BLaER1 treated with 17β-estradiol and CSF1 and Interleukin-3, amounts not matched to agents 10 nM and 100 nM (cell line): ENCODE measurements at regions not wholly inside any gene's neighbourhood (a gene's known extent, or its start where the extent isn't known, plus 50 kb on each side); places are given as distances from the start of the nearest gene placed in this dataset.
A peak's percentile ranks its signal among the peaks of the same experiment; 100 is the strongest.

Experiments
- H3K27ac ChIP-seq, 11 experiments: shearing (Covaris generic); formaldehyde crosslinking; 2 replicates each; pipeline ENCODE4 v1.8.1; 2022
- H3K27me3 ChIP-seq, 11 experiments: shearing (Covaris generic); formaldehyde crosslinking; 2 replicates each; pipeline ENCODE4 v1.8.1; 2022
- H3K36me3 ChIP-seq, 11 experiments: shearing (Covaris generic); formaldehyde crosslinking; 2 replicates each; pipeline ENCODE4 v1.8.1; 2022
- H3K4me1 ChIP-seq, 10 experiments: shearing (Covaris generic); formaldehyde crosslinking; 2 replicates each; pipeline ENCODE4 v1.8.1; 2022
- H3K4me2 ChIP-seq, 11 experiments: shearing (Covaris generic); formaldehyde crosslinking; 2 replicates each; pipeline ENCODE4 v1.8.1; 2022
- H3K4me3 ChIP-seq, 10 experiments: shearing (Covaris generic); formaldehyde crosslinking; 2 replicates each; pipeline ENCODE4 v1.8.1; 2022
- H3K9ac ChIP-seq, 11 experiments: shearing (Covaris generic); formaldehyde crosslinking; 2 replicates each; pipeline ENCODE4 v1.8.1; 2022
- H3K9me3 ChIP-seq, 11 experiments: shearing (Covaris generic); formaldehyde crosslinking; replicated peaks in 1 of 11; 2 replicates each; pipeline ENCODE4 v1.8.1; 2022
- H4K20me1 ChIP-seq, 11 experiments: shearing (Covaris generic); formaldehyde crosslinking; 2 replicates each; pipeline ENCODE4 v1.8.1; 2022
- Cebpa-rat ChIP-seq, 11 experiments: shearing (Covaris generic); IDR thresholded peaks; 2 replicates each; pipeline ENCODE4 v1.8.1; 2022

DNA sequence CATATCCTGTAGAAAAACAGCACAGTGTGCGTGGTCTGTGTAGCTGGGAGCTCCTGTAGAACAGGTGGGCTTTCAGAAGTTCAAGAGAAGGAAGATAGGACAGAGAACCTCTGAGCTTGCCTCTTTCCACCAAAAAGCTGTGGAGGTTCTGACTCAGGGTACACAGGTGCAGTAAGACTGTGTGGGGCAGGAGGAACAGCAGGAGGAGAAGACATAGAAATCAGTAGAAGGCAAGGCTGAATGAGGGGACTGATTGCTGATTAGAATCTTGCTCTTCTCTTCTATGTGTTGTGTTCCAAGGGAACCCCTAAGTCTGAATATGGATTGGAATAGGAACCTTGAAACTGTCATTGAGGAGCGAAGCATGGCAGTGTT, 122.7 kb downstream of the AKAP11 start:
- Histone ChIP-seq H3K27me3 (no peaks in the 10 kb centered on the region), H3K27ac (peak overlapping the region in 2 of 11 experiments; percentile 35 to 43; a peak in 3 of 22 replicates), H3K9me3 (peaks cover 0 to 11% (median 6%) of the 10 kb centered on the region in 11 experiments; a peak in 6 of 22 replicates), H3K4me3 (no peak overlapping the region), H4K20me1 (no peaks in the 10 kb centered on the region), H3K4me2 (peak overlapping the region; percentile 38 to 74 (median 59)), H3K4me1 (peaks cover 22 to 39% (median 34%) of the 10 kb centered on the region in 10 experiments), H3K36me3 (no peaks in the 10 kb centered on the region), H3K9ac (no peak overlapping the region)
- no peak for TF ChIP-seq Cebpa-rat (IDR thresholded peaks at IDR 0.05)

DNA sequence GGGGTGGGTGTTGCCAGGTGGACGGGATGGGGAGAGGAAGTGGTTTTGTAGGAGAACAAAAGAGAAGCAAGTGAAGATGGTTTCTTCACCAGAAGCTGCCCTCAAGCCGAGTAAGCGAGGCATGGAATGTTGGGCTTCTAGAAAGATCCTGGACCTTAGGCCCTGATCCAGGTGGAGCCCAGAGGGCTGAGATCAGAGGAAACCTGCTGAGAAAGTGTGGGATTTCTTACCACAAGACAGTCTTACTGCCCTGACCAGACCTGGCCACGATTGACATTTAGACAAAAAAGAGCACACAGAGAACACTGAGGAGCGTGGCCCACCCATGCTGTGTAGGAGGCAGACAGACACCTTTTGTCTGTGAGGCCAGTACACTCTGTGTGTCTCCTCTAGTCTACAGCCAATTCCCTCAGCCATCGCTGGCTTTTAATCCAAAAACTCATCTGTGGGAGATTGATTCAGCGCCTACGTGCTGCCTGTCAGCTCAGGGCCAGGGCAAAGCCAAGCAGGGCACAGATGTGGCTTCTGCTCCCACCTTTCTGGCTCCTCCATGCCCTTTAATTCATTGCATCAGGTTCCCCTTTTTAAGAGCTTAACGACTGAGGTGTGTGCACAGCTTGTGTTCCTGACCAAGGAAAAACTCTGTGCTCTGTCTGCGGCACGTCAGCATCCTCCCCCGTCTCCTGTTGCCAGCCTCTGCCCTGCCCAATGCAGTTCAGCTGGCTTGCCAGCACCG, 123.3 kb downstream of the AKAP11 start:
- H4K20me1 ChIP-seq, result no peaks in the 10 kb centered on the region
- H3K4me1 ChIP-seq, result peaks cover 22 to 39% (median 34%) of the 10 kb centered on the region in 10 experiments
- peaks cover 0 to 11% (median 4%) of the 10 kb centered on the region in 11 experiments; a peak in 6 of 22 replicates for H3K9me3 ChIP-seq
- no peak overlapping the region for H3K9ac ChIP-seq
- no peak for TF ChIP-seq Cebpa-rat (IDR thresholded peaks at IDR 0.05)
- H3K4me3 ChIP-seq, result no peak overlapping the region
- no peaks in the 10 kb centered on the region for H3K27me3 ChIP-seq
- no peaks in the 10 kb centered on the region for H3K36me3 ChIP-seq
- peak overlapping the region in 5 of 11 experiments; percentile 9 to 43 (median 35); a peak in 7 of 22 replicates for H3K27ac ChIP-seq
- H3K4me2 ChIP-seq, result peak overlapping the region; percentile 38 to 74 (median 59)

DNA sequence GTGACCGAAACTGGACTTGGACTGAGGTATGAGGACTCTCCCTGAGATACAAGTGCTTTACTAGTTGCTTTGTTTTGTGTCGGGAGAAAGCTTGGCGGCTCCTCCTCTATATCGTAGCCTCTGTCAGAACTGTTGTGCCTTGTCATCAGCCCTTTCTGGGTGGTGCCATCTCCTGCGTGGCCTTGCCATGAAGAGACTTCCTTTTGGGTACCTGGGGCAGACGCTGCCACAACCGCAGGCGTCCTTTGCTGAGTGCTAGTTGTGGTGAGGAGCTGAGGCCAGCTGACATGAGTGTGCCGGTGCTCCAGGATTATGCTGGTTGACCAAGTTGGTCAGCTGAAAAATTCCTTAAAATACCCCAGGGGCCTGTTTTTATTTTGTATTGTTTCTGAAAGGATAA, 124.5 kb downstream of the AKAP11 start:
- H3K4me3 ChIP-seq, result no peak overlapping the region
- no peaks in the 10 kb centered on the region for H3K27me3 ChIP-seq
- no peaks in the 10 kb centered on the region for H3K36me3 ChIP-seq
- no peak for TF ChIP-seq Cebpa-rat (IDR thresholded peaks at IDR 0.05)
- H3K9me3 ChIP-seq, result peaks cover 0 to 11% (median 0%) of the 10 kb centered on the region in 11 experiments; a peak in 4 of 22 replicates
- no peak overlapping the region for H3K9ac ChIP-seq
- H3K4me2 ChIP-seq, result no peak overlapping the region
- no peak overlapping the region for H3K27ac ChIP-seq
- no peaks in the 10 kb centered on the region for H4K20me1 ChIP-seq
- H3K4me1 ChIP-seq, result peaks cover 22 to 39% (median 34%) of the 10 kb centered on the region in 10 experiments

DNA sequence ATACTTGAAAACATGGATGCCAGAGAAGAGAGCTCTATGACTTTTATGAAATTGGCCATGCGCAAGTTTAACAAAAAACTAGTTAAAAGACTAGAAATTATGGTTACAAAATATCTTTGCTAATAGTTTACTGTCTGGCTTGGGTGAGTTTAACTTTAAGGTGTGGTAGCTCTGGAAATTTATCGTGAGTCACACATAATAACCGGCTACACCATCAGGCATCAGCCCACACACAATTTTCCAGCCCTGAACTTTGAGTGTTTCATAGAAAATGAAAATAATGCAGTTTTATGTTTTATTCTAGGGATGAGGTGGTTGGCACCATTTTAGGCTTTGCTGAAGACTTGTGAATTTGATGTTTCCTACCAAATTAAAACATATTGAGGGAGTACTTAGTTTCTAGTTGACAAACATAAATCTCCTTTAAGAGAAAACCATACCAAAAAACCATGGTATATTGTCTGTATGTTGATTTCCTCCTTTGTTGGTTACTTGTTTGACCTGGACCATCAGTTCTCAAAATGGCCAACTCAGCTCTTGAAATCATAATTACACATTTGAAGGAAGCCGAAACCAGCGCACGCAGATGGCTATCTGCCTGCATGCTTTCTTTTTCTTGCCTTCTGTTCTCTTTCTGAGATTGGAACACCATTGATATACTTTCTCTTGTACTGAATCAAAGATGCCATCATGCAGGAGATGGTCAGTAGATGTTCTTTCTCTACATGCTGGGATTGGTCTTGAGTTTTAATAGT, 125.1 kb downstream of the AKAP11 start:
- H3K9me3 ChIP-seq, result peaks cover 0 to 11% (median 0%) of the 10 kb centered on the region in 11 experiments; a peak in 4 of 22 replicates
- no peak for TF ChIP-seq Cebpa-rat (IDR thresholded peaks at IDR 0.05)
- no peak overlapping the region for H3K27ac ChIP-seq
- H3K9ac ChIP-seq, result no peak overlapping the region
- H4K20me1 ChIP-seq, result no peaks in the 10 kb centered on the region
- no peaks in the 10 kb centered on the region for H3K36me3 ChIP-seq
- no peaks in the 10 kb centered on the region for H3K27me3 ChIP-seq
- no peak overlapping the region for H3K4me3 ChIP-seq
- peaks cover 22 to 39% (median 34%) of the 10 kb centered on the region in 10 experiments for H3K4me1 ChIP-seq
- H3K4me2 ChIP-seq, result no peak overlapping the region

DNA sequence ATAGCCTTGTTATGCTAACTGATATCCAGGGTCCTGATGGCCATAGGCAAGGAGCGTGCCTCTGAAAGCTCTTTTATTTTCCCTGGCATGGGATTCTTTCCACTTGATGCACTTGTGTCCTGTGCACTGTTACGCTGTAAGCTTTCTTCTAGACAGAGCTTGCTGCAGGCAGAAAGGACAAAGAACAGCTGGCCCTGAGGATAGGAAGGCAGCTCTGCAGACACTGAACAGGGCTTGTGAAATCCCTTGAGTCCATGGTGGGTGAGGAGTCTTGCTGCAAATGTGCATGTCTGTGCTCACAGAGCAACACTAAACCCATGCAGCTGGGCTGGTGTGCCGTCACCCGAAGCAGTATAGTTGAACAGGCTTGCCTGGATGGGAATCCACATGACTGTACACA, 126.6 kb downstream of the AKAP11 start:
- Histone ChIP-seq H3K4me2 (peak overlapping the region in 9 of 11 experiments; percentile 11 to 78 (median 68); a peak in 17 of 22 replicates), H3K27me3 (no peaks in the 10 kb centered on the region), H3K4me1 (peaks cover 19 to 39% (median 34%) of the 10 kb centered on the region in 10 experiments), H3K36me3 (no peaks in the 10 kb centered on the region), H4K20me1 (no peaks in the 10 kb centered on the region), H3K27ac (peak overlapping the region in 4 of 11 experiments; percentile 40 to 59 (median 56); a peak in 7 of 22 replicates), H3K9me3 (peaks cover 0 to 11% (median 0%) of the 10 kb centered on the region in 11 experiments; a peak in 4 of 22 replicates), H3K4me3 (no peak overlapping the region), H3K9ac (peak overlapping the region in 3 of 11 experiments; percentile 15 to 60 (median 39); a peak in 5 of 22 replicates)
- peak in 3 of 11 experiments; percentile 32 to 77 (median 41); a peak in 3 of 22 replicates for TF ChIP-seq Cebpa-rat (IDR thresholded peaks at IDR 0.05)

GRCh38 chr13:42400188-42400833, 128.4 kb downstream of the AKAP11 start:
- H3K36me3 ChIP-seq, result no peaks in the 10 kb centered on the region
- no peak overlapping the region for H3K4me3 ChIP-seq
- H3K9ac ChIP-seq, result no peak overlapping the region
- H3K9me3 ChIP-seq, result peaks cover 0 to 11% (median 0%) of the 10 kb centered on the region in 11 experiments; a peak in 4 of 22 replicates
- no peak overlapping the region for H3K4me2 ChIP-seq
- H4K20me1 ChIP-seq, result no peaks in the 10 kb centered on the region
- peaks cover 4 to 26% (median 21%) of the 10 kb centered on the region in 10 experiments for H3K4me1 ChIP-seq
- TF ChIP-seq Cebpa-rat (IDR thresholded peaks at IDR 0.05), result no peak
- no peaks in the 10 kb centered on the region for H3K27me3 ChIP-seq
- no peak overlapping the region for H3K27ac ChIP-seq

GRCh38 chr13:42401376-42401775, 129.4 kb downstream of the AKAP11 start:
- H3K27ac ChIP-seq, result no peak overlapping the region
- H3K27me3 ChIP-seq, result no peaks in the 10 kb centered on the region
- peaks cover 0 to 21% (median 17%) of the 10 kb centered on the region in 10 experiments; a peak in 15 of 20 replicates for H3K4me1 ChIP-seq
- no peak overlapping the region for H3K4me2 ChIP-seq
- H3K36me3 ChIP-seq, result no peaks in the 10 kb centered on the region
- no peak for TF ChIP-seq Cebpa-rat (IDR thresholded peaks at IDR 0.05)
- H4K20me1 ChIP-seq, result no peaks in the 10 kb centered on the region
- H3K9me3 ChIP-seq, result peaks cover 0 to 4% (median 0%) of the 10 kb centered on the region in 11 experiments; a peak in 4 of 22 replicates
- no peak overlapping the region for H3K9ac ChIP-seq
- H3K4me3 ChIP-seq, result no peak overlapping the region

DNA sequence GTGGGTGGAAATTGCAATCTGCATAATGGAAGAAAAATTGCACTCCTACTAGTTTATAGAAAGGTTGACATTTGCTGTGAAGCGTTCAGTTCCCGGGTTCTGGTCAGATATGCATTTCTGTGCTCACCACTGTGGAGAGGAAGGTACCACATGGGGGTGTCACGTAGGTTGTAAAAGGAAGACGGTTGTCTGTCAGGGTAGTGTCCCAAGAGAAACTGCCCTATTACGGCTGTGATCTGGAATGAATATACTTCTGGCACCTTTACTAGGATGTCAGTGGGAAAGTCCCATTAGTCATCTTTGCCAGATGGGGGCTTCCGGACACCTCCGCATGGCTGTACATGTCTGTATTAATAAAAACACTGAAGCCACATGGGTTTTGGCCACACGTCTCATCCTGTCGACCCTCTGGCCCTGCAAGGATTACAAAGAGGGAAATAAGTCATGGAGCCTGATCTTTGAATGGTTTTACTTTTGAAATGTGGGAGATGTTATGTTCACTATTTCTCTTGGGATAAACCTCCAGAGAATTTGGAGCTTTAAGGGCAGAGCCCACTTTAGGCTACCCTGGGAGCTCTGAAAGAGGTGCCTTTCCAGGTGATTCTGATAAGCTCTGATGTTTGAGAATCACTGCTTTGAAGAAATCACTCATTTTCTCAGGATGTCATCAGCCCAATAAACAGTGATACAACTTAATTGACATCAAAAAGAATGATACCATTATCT, 133.9 kb downstream of the AKAP11 start:
- no peaks in the 10 kb centered on the region for H3K4me1 ChIP-seq
- H3K27ac ChIP-seq, result no peak overlapping the region
- H4K20me1 ChIP-seq, result no peaks in the 10 kb centered on the region
- no peaks in the 10 kb centered on the region for H3K27me3 ChIP-seq
- no peaks in the 10 kb centered on the region for H3K36me3 ChIP-seq
- no peak for TF ChIP-seq Cebpa-rat (IDR thresholded peaks at IDR 0.05)
- H3K9me3 ChIP-seq, result no peaks in the 10 kb centered on the region
- H3K4me2 ChIP-seq, result no peak overlapping the region
- H3K9ac ChIP-seq, result no peak overlapping the region
- no peak overlapping the region for H3K4me3 ChIP-seq
